GM18517 (cell line): ENCODE measurements at regions not wholly inside any gene's neighbourhood (a gene's known extent, or its start where the extent isn't known, plus 50 kb on each side); places are given as distances from the start of the nearest gene placed in this dataset.

Source experiments
- ATAC-seq: cut with Tn5 transposase; IDR thresholded peaks from one replicate; pipeline ENCODE4 v1.9.1; 2021; ENCODE audit warnings: mild to moderate bottlenecking, moderate library complexity; ENCODE audit not compliant: unreplicated experiment

- ATAC-seq, result no peak
Observed at GRCh38 chr10:58016614-58017013, 251.1 kb downstream of the IPMK start.

DNA sequence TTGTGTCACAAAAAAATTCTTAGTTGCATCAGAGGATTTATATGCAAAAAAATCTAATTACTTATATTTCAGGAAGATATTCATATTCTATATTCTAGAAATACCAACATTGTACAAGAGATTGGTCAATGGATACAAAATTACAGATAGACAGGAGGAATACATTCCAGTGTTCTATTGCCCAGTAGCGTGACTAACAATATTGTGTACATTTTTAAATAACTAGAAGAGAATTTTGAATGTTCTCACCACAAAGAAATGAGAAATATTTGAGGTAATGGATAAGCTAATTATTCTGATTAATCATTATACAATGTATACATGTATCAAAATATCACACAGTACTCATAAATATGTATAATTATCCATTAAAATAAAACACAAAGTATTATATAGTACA is 253.3 kb downstream of the IPMK start:
- ATAC-seq, result no peak

DNA sequence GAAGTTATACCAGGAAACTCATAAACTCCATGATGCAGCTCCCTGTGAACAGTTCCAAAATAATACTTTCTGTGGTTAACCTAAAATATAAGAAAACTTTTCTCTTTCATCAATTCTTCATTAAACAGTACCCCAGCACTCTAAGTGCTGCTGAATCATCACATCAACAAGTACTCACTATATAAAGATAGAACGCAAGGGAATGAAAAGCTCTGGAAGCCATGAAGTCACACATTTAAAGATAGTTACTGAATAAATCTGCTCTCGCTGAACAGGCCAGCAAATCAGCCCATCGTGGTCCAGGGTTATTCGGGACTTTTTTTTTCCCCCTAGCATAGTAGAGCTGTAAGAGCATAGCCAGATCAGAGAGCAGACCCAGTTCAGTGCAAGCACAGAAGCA is 254.3 kb downstream of the IPMK start:
- ATAC-seq, result no peak

- ATAC-seq, result no peak
Observed at GRCh38 chr10:58010073-58010702, 257.5 kb downstream of the IPMK start.

GRCh38 chr10:58003945-58004344 is 263.7 kb downstream of the IPMK start:
- ATAC-seq, result no peak

DNA sequence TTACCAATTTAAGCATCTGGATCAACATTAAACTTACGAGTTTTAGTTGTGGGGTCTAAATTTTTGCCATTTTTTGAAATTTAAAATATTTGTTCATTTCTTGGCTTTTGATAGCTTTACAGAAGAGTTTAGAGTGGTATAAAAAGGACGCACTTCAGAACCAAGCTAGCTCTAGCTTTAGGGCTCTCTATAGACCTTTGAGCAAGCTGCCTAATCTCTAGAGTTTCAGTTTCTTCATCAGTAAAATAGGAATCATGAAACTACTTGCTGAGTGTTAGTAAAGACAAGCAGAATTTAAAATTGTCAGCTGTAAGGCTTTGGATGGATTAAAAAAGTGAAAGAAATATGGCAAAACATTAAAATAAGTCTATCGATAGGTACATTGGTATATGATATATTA is 266.5 kb downstream of the IPMK start:
- ATAC-seq, result no peak

DNA sequence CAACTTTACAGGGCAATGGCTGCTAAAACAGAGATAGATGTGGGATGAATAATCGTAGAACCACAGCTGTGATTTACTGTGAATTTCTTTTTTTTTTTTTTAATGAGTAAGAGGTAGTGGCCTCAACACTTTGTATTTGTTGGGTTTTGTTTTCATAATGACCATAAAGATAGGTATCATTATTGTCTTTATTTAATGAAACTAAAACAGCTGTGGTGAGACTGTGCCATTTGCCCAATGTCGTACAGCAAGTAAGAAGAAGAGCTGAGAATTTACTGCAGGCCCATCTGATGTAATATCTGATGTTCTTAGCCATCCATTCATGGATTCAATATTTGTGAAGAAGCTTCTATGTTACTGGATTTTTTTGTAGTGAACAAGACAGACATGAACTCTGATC is 271.2 kb downstream of the IPMK start:
- ATAC-seq, result no peak

DNA sequence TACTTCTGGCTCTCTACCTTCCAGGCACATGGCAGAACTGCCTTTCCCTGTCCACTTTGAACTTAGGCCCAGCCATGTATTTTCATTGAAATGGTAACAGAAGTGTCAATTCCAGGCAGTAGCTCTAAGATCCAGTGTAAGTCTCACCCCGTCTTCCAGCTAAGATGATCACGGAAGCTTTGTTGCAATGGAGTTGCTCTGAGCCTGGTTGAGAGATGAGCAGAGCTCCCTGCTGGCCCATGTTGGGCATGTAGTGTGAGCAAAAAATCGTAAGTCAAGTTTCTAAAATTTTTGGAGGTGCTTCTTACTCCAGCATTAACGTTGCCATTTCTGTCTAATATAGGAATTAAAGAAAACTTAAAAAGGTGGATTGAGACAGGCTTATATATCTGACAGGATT is 274.4 kb downstream of the IPMK start:
- ATAC-seq, result no peak

GRCh38 chr10:57992321-57993077 is 275.2 kb downstream of the IPMK start:
- ATAC-seq, result no peak

DNA sequence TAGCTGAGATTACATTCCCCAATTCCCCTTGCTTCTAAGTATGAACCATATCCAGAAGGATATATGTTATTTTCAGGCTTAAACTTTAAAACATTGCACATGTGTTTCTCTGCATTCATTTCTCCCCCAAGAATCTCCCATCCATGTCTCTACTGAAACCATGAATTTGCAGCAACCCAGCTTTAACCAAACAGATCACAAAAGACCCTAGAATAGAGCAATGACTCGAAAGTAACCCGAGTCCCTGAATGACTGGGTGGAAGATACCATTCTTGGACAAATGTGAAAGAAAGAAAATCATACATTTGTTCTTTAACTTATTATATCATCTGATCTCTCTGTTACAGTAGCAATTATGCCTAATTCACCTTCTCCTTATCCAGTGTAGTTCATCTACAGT is 278.7 kb downstream of the IPMK start:
- ATAC-seq, result no peak

- no peak for ATAC-seq
Observed at GRCh38 chr10:57987055-57987721, 280.5 kb downstream of the IPMK start.

GRCh38 chr10:57986422-57986821 is 281.3 kb downstream of the IPMK start:
- ATAC-seq, result no peak

DNA sequence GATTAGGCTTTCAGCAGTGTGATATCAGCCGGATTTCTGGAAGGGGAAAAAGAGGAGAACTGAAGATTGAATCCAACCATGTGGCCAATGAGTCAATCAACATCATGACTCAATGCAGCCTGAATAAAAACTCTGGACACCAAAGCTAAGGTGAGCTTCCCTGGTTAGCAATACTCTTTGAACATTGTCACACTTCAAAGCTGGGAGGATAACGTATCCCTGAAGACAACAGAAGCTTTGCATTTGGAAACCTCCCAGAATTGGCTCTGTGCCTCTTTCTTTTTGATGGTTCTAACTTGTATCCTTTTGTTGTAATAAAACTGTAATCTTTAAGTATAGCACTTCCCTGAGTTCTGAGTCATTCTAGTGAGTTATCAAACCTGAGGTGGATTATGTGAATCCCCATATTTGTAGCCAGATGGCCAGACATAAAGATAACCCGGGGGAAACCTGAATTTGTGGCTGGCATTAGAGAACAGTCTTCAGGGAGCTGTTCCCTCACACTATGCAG is 284.4 kb downstream of the IPMK start:
- no peak for ATAC-seq

GRCh38 chr10:57982091-57982490 is 285.6 kb downstream of the IPMK start:
- no peak for ATAC-seq

DNA sequence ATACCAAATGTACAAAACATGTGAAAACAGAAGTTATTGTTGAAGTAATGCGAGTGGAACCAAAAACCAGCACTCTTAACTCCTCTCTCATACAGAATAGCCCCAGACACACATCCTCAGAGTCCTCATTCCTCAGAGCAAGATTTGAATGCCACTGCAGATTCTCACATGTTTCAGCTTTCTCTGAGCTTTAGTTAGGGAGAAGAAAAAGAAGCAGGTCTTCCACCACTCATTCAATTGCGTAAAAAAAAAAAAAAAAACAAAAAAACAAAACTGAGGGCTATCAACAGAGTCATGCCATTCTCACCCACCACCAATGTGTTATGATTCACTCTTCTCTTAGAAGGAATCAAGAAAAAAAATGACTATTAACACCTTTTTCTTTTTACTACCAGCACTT is 287.7 kb downstream of the IPMK start:
- no peak for ATAC-seq

DNA sequence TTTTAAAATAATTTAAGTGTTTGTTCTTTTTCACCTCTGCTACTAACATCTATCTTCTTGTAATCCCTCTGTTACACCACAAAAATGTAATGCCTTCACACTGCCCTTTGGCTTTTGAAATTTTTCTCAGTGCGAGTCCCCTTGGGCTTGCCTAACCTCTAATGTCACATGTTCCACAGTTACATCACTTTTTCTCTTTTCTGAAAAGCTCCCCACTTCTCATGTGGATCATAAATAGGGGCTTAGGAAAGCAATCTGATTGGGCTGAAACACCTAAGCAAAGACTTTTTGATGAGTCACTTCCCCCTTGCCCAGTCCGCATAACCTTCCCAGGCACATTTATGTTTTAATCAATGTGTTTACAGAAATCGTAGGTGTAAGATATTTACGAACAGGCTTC is 288.2 kb downstream of the IPMK start:
- ATAC-seq, result no peak

GRCh38 chr10:57977262-57977661 is 290.4 kb downstream of the IPMK start:
- ATAC-seq, result no peak

- ATAC-seq, result no peak
Observed at GRCh38 chr10:57973451-57973850, 294.2 kb downstream of the IPMK start.

GRCh38 chr10:57972783-57973182 is 294.9 kb downstream of the IPMK start:
- no peak for ATAC-seq

DNA sequence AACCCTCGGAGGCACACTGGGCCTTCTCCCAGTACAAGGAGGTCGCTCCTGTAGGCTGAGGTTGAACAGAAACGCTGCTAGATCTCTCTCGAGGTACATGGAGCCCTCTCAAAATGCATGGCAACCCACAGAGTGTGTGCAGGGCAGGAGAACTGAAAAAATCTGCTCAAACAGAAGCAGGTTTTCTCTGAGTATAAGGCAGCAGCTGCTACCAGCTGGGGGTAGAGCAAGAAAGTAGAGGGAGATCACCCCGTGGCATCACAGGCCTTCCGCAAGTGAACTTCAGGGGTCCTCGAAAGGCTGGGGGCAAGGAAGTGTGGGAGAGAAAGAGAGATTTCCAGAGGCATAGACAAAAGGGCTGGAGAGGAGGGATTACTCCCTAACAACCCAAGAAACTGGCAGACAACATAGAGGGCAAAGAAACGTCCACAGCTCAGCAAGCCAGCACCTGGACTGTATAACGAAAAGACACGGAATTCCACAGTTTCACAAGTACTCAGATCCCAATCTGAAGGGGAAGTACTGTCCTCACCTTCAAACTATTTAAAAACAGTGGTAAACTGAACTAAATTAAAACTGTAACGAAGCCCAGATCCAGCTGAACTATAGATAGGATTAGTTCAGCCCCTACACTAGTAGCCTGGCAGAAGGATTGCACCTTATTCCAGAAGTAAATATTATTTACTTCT is 299.2 kb downstream of the IPMK start:
- no peak for ATAC-seq

- no peak for ATAC-seq
Observed at GRCh38 chr10:57964351-57964750, 303.3 kb downstream of the IPMK start.
